ENCODE measurements at regions not wholly inside any gene's neighbourhood (a gene's known extent, or its start where the extent isn't known, plus 50 kb on each side); places are given as distances from the start of the nearest gene placed in this dataset.

- no peak for DNase-seq
Observed at GRCh38 chr5:39525271-39525670, 100.5 kb upstream of the DAB2 start.

GRCh38 chr5:39523821-39524220, 99.0 kb upstream of the DAB2 start:
- no peak for DNase-seq

DNA sequence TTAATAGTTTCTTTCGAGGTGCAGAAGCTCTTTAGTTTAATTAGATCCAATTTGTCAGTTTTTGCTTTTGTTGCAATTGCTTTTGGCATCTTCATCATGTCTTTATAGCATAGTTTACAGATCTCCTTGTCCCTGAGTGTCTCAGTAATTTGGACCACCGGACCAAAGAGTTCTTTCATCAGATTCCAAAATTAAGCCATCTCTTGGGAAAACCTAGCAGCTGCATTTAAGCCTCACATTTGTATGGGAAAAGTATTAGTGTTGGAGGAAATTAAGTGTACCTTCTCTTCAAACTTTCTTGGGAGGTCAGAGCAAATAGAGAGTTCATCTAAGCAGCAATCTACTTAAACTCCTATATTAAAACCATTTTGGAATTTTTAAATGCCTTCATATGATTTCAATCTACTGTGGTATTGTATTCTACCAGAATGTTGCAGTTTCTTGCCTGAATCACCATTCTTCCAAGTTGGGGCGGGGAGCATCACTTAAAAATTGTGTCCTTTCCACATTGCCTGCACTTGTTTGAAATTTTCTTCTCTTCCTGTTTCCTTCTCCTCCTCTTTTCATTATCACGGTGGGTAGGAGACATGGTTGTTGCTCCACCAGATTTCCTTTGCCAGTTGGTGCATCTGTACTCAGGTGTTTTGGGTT, 97.3 kb upstream of the DAB2 start:
- no peak for DNase-seq

GRCh38 chr5:39521098-39521860, 96.5 kb upstream of the DAB2 start:
- DNase-seq = no peak

GRCh38 chr5:39520232-39520572, 95.4 kb upstream of the DAB2 start:
- no peak for DNase-seq

- DNase-seq = no peak
Observed at GRCh38 chr5:39519566-39520231, 94.9 kb upstream of the DAB2 start.

GRCh38 chr5:39519079-39519478, 94.3 kb upstream of the DAB2 start:
- no peak for DNase-seq

DNA sequence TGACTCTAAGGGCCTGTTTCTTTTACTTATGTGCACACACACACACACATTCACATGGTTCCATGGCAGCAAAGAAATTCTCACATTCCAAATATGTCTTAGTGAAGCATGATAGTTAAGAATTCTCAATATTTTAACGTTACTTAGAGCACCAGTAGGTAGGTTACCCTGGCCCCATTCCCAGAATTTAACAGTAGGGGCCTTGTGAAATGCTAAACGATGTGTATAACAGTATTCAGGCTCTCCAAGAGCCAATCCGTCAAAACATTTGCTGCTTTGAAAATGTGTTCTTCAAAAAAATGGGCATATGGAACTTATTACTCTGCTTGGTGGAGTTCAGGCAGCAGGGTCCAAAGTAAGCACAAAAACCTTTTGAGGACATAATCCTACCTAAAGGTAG, 93.7 kb upstream of the DAB2 start:
- no peak for DNase-seq

GRCh38 chr5:39517800-39518199, 93.0 kb upstream of the DAB2 start:
- no peak for DNase-seq

DNA sequence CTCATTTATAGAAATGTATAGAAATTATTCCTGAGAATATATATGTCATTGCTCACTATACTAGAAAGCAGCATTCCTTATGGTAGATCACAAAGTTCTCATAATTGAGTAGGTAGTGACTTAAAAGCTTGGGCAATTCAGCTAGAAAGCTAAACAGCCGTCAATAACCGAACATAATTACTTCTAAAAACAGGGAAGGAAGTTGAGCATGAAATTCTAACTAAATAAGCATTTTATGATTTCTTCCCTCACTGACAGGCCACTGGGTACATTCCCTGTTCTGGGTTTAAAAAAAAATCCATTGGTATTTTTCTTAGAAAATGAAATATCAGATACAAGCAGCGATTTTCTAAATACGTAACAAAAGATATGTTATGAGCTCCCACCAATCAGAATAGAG, 91.1 kb upstream of the DAB2 start:
- DNase-seq = no peak

DNA sequence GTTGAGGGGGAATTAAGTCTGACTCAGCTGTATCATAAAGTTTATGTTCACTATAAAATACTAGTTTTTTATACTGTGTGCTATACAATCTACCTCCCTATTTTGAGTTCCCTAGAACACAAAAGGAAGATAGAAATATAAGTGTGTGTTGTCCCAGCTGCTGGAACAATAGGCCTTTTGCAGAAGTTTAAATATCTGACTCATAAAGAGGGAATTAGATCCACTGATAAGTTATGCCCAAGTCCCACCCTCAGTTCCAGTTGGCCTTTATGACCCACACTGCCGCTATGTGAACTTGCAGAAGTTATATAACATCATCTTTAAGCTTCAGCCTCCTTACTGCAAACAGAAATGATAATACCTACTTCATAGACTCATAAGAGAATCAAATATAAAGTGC, 88.5 kb upstream of the DAB2 start:
- no peak for DNase-seq

- DNase-seq = no peak
Observed at GRCh38 chr5:39506211-39506610, 81.4 kb upstream of the DAB2 start.

DNA sequence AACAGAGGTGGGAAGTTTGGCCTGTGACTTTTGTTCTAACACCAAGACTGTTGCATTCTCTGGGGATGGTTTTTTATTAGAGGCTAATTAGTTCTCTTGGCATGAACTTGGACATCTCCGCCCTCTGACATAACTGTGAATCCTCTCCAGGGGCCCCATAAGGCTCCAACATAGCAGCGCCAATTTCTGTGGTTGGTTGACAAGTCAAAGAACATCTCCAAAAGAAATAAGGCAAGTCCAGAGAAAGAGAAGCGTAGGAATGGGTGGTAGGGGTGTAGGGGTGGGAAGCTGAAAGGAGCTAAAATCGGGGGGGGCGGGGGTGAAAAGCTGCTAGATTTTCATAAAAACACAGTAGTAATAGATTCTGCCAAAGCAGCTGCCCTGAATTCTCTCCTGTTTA, 81.0 kb upstream of the DAB2 start:
- no peak for DNase-seq

DNA sequence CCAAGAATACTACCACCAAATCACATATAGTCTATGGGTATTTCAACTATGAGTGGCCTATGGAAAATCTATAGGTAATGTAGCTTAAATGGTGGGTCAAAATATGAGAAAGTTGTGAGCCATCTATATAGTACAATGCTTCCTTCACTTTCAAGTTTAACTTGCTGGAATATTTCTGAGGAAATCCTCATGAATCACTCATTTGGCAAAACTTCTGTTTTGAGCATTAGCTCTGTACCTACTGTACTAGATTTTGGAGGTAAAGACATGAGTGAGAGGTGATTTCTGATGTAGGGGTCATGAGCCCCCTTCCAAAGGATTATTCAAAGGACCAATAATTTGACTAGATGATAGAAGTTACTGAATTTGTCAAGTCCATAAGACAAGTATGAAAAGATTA, 80.6 kb upstream of the DAB2 start:
- DNase-seq = no peak

DNA sequence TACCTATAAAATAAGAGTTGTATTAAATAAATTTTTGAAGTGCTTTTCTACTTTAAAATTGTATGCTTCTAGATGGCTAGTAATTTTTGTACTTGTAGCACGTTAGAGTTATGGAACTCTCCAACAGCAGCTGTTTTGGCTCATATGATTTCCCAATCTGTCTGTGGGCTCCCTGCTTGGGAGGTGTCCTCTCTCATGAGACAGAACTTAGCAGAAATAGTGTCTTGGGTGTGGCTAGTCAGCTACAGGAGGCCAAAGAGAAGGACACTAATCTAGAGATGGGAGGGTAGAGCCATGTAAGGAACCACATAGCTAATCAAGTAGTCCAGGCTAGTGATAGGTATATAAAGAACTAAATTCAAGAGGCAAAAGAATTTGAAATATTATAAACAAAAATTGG, 78.4 kb upstream of the DAB2 start:
- no peak for DNase-seq

- no peak for DNase-seq
Observed at GRCh38 chr5:39502704-39503103, 77.9 kb upstream of the DAB2 start.

DNA sequence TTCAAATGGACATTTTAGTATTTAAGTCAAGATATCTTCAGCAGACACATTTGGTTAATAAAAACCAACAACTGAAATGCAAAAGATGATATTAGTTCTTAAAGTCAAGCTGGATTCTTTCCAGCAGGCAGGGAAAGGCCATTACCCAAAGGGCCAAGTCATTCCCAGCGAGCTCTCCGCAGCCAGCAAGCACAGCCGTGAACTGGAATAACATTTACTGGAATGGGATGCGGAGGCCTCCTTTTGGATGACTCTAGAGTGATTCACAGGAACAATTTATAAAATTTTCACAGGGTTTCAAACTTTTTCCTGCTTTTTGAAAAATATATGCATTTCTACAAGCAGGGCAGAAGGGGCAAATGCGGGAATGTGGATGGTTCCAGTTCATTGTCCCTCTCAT, 76.6 kb upstream of the DAB2 start:
- no peak for DNase-seq

DNA sequence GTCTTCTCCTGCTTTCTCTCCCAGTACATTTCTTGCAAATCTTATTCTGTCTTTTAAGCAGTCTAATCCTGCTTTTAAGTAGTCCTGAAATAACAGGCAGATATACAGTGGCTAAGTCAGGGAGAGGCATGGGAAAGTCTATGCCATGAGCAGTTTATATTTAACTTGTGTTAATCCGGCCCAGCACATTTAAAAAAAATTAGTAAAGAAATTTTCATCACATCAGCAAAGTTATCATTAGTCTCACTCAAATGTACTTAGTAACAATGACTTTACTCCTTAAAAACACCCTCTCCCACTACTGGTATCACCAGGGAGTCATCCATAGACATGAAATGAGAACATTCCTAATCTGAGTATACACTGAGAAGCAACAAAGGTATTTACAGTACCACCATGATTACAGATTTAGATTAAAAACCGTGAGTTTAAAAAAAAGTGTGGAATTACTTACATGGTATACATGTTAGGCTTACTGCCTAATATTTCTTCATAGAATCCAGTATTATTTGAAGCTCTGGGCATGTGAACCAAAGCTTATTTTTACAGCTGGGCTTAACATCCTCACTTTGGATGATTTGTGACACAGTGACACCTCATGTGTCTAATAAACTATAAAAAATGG, 75.9 kb upstream of the DAB2 start:
- no peak for DNase-seq

DNA sequence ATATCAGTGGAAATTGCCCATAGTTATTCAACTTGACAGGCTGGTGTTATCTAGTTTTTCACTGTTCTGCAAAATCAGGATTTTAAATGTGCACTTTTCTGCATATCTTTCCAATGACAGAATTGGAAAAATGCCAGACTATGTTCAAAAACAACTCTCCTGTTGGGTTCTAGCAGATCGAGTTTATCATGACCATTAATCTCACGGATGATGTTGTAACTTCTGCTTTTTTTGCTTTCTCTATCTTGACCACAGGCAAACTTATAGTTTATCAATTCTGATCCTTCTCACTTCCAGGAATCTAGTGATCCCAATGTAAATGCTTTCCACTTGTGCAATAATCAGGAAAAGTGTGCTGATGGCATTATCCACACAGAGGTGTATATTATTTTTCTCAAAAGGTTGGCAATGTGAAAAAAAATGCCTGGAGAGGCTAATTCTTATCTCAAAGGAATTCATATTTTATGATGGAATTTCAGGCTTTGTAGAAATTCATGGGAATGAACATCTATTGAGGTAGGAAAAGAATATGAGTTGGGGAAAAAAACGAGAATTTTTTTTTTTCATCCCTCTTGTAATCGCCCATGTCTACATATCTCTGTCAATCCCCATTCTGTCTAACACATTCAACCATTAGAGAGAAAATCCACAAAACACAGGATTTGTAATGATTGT, 73.6 kb upstream of the DAB2 start:
- no peak for DNase-seq

DNA sequence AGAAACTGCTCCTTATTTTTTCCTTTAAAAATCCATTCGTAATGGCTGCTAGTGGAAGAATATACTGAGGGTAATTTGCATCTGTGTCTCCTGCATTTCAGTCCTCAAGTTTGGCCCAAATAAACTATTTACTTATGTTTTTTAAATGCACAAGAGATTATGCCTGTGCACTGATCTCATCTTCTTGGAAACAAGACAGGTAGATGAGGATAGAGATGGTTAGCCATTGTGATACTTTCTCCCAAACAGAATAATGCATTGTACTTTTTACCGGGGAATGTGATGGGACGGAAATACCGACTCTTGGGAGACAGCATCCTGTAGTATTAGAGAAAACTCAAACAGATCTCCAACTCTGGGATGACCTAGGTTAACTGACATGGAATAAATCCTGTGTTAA, 72.5 kb upstream of the DAB2 start:
- no peak for DNase-seq

GRCh38 chr5:39495227-39495626, 70.4 kb upstream of the DAB2 start:
- no peak for DNase-seq

DNA sequence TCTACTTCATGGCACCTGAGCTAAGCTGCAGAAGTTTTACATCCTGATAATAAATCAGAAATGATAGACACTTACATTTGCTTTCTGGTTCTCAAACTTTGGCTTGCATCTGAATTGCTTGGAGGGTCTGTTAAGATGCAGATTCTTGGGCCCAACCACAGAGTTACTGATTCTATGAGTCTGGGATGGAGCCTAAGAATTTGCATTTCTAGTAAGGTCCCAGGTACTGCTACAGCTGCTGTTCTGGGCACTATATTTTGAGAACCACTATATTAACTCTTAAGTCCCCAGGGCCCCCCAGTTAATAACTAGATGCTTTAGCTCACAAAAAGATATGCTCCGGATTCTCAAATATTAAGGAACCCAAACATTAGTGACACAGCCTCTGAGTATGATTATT, 69.8 kb upstream of the DAB2 start:
- DNase-seq = no peak

DNA sequence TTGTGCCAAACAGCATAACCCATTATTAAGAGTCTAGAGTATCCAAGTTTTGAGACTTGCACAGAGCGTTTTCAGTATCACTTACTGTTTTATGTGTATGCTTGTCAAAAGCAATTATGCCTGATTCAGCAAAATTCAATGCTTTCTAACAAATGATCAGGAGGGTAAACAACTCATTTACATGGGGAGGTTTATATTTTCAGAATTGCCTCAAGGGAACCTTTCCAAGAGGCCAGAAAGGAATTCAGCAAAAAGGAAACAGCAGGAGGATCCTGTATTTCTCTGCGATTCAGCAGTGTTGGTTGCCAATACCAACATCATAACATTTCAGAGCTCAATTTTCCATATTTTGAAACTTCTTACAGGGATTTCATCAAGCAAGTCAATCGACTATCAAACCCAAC, 69.3 kb upstream of the DAB2 start:
- no peak for DNase-seq

- DNase-seq = no peak
Observed at GRCh38 chr5:39491210-39491609, 66.4 kb upstream of the DAB2 start.

Measured in CD4-positive, alpha-beta T cell treated with Interleukin-12 subunit alpha and Interleukin-12 subunit beta, for 1 hour (primary cell).